HL-60 (cell line): ENCODE measurements at regions not wholly inside any gene's neighbourhood (a gene's known extent, or its start where the extent isn't known, plus 50 kb on each side); places are given as distances from the start of the nearest gene placed in this dataset.

Experiments
- GABPA ChIP-seq: IDR thresholded peaks from 2 replicates; pipeline ENCODE4 v1.6.1; 2012; ENCODE audit warnings: low read depth
- POLR2AphosphoS5 ChIP-seq: IDR thresholded peaks from 2 replicates; pipeline ENCODE4 v1.6.1; 2012; ENCODE audit warnings: low read depth
- SPI1 ChIP-seq: IDR thresholded peaks from 2 replicates; pipeline ENCODE4 v1.6.1; 2012; ENCODE audit warnings: low read depth, mild to moderate bottlenecking, borderline replicate concordance
- TF ChIP-seq, protein P1 (sequence below): IDR thresholded peaks from one replicate; pipeline ENCODE4 v1.5.1; 2011; ENCODE audit warnings: low read length, control low read depth, inconsistent platforms; ENCODE audit not compliant: insufficient read depth
- TF ChIP-seq, protein P2 (sequence below): IDR thresholded peaks from 2 replicates; pipeline ENCODE4 v1.6.1; 2012; ENCODE audit warnings: low read depth; ENCODE audit not compliant: insufficient replicate concordance

DNA sequence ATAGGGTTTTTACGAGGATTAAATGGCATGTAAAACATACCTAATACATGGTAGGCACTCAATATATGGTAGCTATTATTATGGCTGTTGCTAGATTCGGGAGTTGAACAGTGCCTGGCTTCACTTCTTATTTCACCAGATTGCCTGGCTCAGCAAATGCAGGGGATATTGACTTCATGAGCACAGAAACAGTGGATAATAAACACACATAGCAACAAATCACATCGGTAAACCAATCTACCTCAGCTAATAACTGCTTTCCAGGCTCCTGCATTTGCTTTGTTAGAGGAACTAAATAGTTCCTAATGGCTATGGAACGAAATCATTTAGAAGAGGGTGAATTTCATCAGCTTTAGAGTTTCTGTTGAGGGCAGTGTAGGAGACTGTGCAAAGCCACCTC lies 105.2 kb upstream of the TMCC3 start:
- no peak for TF ChIP-seq POLR2AphosphoS5
- TF ChIP-seq, protein P1, sequence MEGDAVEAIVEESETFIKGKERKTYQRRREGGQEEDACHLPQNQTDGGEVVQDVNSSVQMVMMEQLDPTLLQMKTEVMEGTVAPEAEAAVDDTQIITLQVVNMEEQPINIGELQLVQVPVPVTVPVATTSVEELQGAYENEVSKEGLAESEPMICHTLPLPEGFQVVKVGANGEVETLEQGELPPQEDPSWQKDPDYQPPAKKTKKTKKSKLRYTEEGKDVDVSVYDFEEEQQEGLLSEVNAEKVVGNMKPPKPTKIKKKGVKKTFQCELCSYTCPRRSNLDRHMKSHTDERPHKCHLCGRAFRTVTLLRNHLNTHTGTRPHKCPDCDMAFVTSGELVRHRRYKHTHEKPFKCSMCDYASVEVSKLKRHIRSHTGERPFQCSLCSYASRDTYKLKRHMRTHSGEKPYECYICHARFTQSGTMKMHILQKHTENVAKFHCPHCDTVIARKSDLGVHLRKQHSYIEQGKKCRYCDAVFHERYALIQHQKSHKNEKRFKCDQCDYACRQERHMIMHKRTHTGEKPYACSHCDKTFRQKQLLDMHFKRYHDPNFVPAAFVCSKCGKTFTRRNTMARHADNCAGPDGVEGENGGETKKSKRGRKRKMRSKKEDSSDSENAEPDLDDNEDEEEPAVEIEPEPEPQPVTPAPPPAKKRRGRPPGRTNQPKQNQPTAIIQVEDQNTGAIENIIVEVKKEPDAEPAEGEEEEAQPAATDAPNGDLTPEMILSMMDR = no peak
- TF ChIP-seq, protein P2, sequence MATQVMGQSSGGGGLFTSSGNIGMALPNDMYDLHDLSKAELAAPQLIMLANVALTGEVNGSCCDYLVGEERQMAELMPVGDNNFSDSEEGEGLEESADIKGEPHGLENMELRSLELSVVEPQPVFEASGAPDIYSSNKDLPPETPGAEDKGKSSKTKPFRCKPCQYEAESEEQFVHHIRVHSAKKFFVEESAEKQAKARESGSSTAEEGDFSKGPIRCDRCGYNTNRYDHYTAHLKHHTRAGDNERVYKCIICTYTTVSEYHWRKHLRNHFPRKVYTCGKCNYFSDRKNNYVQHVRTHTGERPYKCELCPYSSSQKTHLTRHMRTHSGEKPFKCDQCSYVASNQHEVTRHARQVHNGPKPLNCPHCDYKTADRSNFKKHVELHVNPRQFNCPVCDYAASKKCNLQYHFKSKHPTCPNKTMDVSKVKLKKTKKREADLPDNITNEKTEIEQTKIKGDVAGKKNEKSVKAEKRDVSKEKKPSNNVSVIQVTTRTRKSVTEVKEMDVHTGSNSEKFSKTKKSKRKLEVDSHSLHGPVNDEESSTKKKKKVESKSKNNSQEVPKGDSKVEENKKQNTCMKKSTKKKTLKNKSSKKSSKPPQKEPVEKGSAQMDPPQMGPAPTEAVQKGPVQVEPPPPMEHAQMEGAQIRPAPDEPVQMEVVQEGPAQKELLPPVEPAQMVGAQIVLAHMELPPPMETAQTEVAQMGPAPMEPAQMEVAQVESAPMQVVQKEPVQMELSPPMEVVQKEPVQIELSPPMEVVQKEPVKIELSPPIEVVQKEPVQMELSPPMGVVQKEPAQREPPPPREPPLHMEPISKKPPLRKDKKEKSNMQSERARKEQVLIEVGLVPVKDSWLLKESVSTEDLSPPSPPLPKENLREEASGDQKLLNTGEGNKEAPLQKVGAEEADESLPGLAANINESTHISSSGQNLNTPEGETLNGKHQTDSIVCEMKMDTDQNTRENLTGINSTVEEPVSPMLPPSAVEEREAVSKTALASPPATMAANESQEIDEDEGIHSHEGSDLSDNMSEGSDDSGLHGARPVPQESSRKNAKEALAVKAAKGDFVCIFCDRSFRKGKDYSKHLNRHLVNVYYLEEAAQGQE = no peak
- TF ChIP-seq SPI1 = no peak
- TF ChIP-seq GABPA = no peak
